HCT116 (cell line): ENCODE measurements at regions not wholly inside any gene's neighbourhood (a gene's known extent, or its start where the extent isn't known, plus 50 kb on each side); places are given as distances from the start of the nearest gene placed in this dataset.

Experiments
- ATAC-seq: fragments of 200-7000 bp; cut with Tn5 transposase; 2 replicates; pipeline ENCODE4 v1.9.1; 2020; ENCODE audit warnings: mild to moderate bottlenecking, moderate library complexity
- BruUV-seq: library from RNA; stranded (reverse); fragments of 400-500 nt; replicated peaks from 2 replicates; lab custom pipeline; 2021; lab: Mats Ljungman, UMichigan
- CTCF ChIA-PET: fragments of 300-600 bp; sonication (Branson Sonifier 250); formaldehyde crosslinking; loops from one replicate; lab custom pipeline; 2021; ENCODE audit warnings: antibody characterized with exemption; lab: Charles Lee
- POLR2A ChIA-PET: fragments of 300-600, 350-600 bp; sonication (Branson Sonifier 250); formaldehyde crosslinking; loops from one replicate; lab custom pipeline; 2021; ENCODE audit warnings: antibody characterized with exemption; lab: Charles Lee
- RAD21 ChIA-PET, 2 experiments: fragments of 300-600 bp; sonication (Branson Sonifier 250); formaldehyde crosslinking; loops; one replicate each; lab custom pipeline; 2023; ENCODE audit warnings: low total read pairs in 2 of 2; ENCODE audit not compliant: uncharacterized antibody in 2 of 2, unreplicated experiment in 2 of 2, low non-redundant PET in 1 of 2; lab: Charles Lee
- DNase-seq: peaks from one replicate; pipeline ENCODE4 v3.0.0-alpha.2; 2010; ENCODE audit warnings: low read depth, low spot score
- H2AFZ ChIP-seq: fragments of 200-600 bp; shearing (Covaris generic), sonication (generic); 2 replicates; pipeline ENCODE4 v1.6.1; 2017; ENCODE audit warnings: low read depth, mixed run types, mixed read lengths, antibody characterized with exemption, low read length; ENCODE audit not compliant: poor library complexity, severe bottlenecking
- H3K27ac ChIP-seq: 2 replicates; pipeline ENCODE4 v1.5.1; 2012; ENCODE audit warnings: low read depth, low read length
- H3K27me3 ChIP-seq: fragments of 200-600 bp; sonication (generic); 2 replicates; pipeline ENCODE4 v1.6.1; 2016; ENCODE audit warnings: mixed run types, low read length, mixed read lengths; ENCODE audit not compliant: insufficient read depth
- H3K36me3 ChIP-seq, 2 experiments: fragments of 200-500 bp in 1 of 2; fragments of 200-600 bp in 1 of 2; sonication (Bioruptor generic) in 1 of 2; sonication (generic) in 1 of 2; 2 replicates each; pipeline versions ENCODE4 v1.5.1 to v1.6.1; 2014 to 2016; ENCODE audit warnings: low read length in 2 of 2, inconsistent platforms in 1 of 2, mixed read lengths in 1 of 2, mixed run types in 1 of 2; ENCODE audit not compliant: insufficient read depth in 2 of 2, control insufficient read depth in 1 of 2
- H3K4me1 ChIP-seq, 2 experiments: fragments of 200-600 bp in 1 of 2; sonication (generic) in 1 of 2; 2 replicates each; pipeline versions ENCODE4 v1.5.1 to v1.6.1; 2012 to 2017; ENCODE audit warnings: low read length in 2 of 2, inconsistent platforms in 1 of 2, mild to moderate bottlenecking in 1 of 2, mixed read lengths in 1 of 2, mixed run types in 1 of 2, moderate library complexity in 1 of 2; ENCODE audit not compliant: insufficient read depth in 2 of 2, control insufficient read depth in 1 of 2
- H3K4me2 ChIP-seq: fragments of 200-600 bp; sonication (generic); 2 replicates; pipeline ENCODE4 v1.6.1; 2017; ENCODE audit warnings: mixed run types, low read length, mixed read lengths
- H3K4me3 ChIP-seq, 2 experiments: fragments of 200-600 bp in 1 of 2; sonication (generic) in 1 of 2; replicated peaks in 1 of 2; 2 replicates each; pipeline ENCODE4 v1.5.1; 2011 to 2016; ENCODE audit warnings: low read length in 2 of 2, control low read depth in 1 of 2, low read depth in 1 of 2, mild to moderate bottlenecking in 1 of 2, mixed read lengths in 1 of 2, mixed run types in 1 of 2
- H3K79me2 ChIP-seq: fragments of 200-600 bp; sonication (generic); 2 replicates; pipeline ENCODE4 v1.6.1; 2017; ENCODE audit warnings: mild to moderate bottlenecking, mixed run types, low read length, moderate library complexity, mixed read lengths; ENCODE audit not compliant: insufficient read depth
- H3K9ac ChIP-seq: fragments of 200-600 bp; sonication (generic); 2 replicates; pipeline ENCODE4 v1.6.1; 2016; ENCODE audit warnings: low read length, mixed read lengths
- H3K9me2 ChIP-seq: fragments of 200-600 bp; sonication (generic), shearing (Covaris generic); 2 replicates; pipeline ENCODE4 v1.6.1; 2017; ENCODE audit warnings: mixed run types, mild to moderate bottlenecking, moderate library complexity; ENCODE audit not compliant: insufficient read depth
- H3K9me3 ChIP-seq, 2 experiments: fragments of 200-500 bp in 1 of 2; fragments of 200-600 bp in 1 of 2; sonication (Bioruptor generic) in 1 of 2; sonication (generic) in 1 of 2; 2 replicates each; pipeline ENCODE4 v1.6.1; 2014 to 2017; ENCODE audit warnings: low read length in 2 of 2, mixed read lengths in 2 of 2, inconsistent platforms in 1 of 2, low read depth in 1 of 2, mild to moderate bottlenecking in 1 of 2, mixed run types in 1 of 2, moderate library complexity in 1 of 2; ENCODE audit not compliant: control insufficient read depth in 1 of 2, insufficient read depth in 1 of 2
- H4K20me1 ChIP-seq: fragments of 200-600 bp; sonication (generic), shearing (Covaris generic); 2 replicates; pipeline ENCODE4 v1.6.1; 2017; ENCODE audit warnings: mixed run types, mild to moderate bottlenecking, moderate library complexity; ENCODE audit not compliant: insufficient read depth
- CBX3 ChIP-seq: IDR thresholded peaks from 2 replicates; pipeline ENCODE4 v1.6.1; 2012; ENCODE audit warnings: low read depth
- CEBPB ChIP-seq: IDR thresholded peaks from 2 replicates; pipeline ENCODE4 v1.6.1; 2012; ENCODE audit warnings: low read depth
- CTCF ChIP-seq, 3 experiments: fragments of 200-600 bp in 1 of 3; sonication (generic) in 1 of 3; IDR thresholded peaks in 2 of 3; conservative IDR thresholded peaks in 1 of 3; 2 replicates each; pipeline ENCODE4 v1.5.1; 2012 to 2017; ENCODE audit warnings: low read depth in 2 of 3, low read length in 2 of 3, antibody characterized with exemption in 1 of 3, borderline replicate concordance in 1 of 3, control low read depth in 1 of 3, mild to moderate bottlenecking in 1 of 3, mixed read lengths in 1 of 3, mixed run types in 1 of 3, moderate library complexity in 1 of 3; ENCODE audit not compliant: insufficient read depth in 1 of 3
- EGR1 ChIP-seq: IDR thresholded peaks from 2 replicates; pipeline ENCODE4 v1.6.1; 2012; ENCODE audit warnings: low read depth
- ELF1 ChIP-seq: IDR thresholded peaks from 2 replicates; pipeline ENCODE4 v1.6.1; 2012; ENCODE audit warnings: low read depth, borderline replicate concordance
- EZH2phosphoT487 ChIP-seq: fragments of 200-600 bp; IDR thresholded peaks from 2 replicates; pipeline ENCODE4 v1.6.1; 2018; ENCODE audit warnings: antibody characterized with exemption, borderline replicate concordance
- FOSL1 ChIP-seq: IDR thresholded peaks from 2 replicates; pipeline ENCODE4 v1.6.1; 2012; ENCODE audit warnings: low read depth
- JUND ChIP-seq: IDR thresholded peaks from 2 replicates; pipeline ENCODE4 v1.6.1; 2012
- POLR2A ChIP-seq: IDR thresholded peaks from 2 replicates; pipeline ENCODE4 v1.7.0; 2011; ENCODE audit warnings: borderline replicate concordance; ENCODE audit not compliant: insufficient read depth, insufficient read length; ENCODE audit errors: extremely low read depth
- POLR2AphosphoS5 ChIP-seq: IDR thresholded peaks from 2 replicates; pipeline ENCODE4 v1.6.1; 2011; ENCODE audit warnings: mild to moderate bottlenecking, low read depth, low read length, moderate library complexity
- RAD21 ChIP-seq: IDR thresholded peaks from 2 replicates; pipeline ENCODE4 v1.6.1; 2012; ENCODE audit warnings: low read depth, mild to moderate bottlenecking
- REST ChIP-seq: IDR thresholded peaks from 2 replicates; pipeline ENCODE4 v1.6.1; 2012; ENCODE audit warnings: low read depth
- SIN3A ChIP-seq: IDR thresholded peaks from 2 replicates; pipeline ENCODE4 v1.6.1; 2012; ENCODE audit warnings: low read depth
- SP1 ChIP-seq: IDR thresholded peaks from 2 replicates; pipeline ENCODE4 v1.6.1; 2012; ENCODE audit warnings: low read depth
- YY1 ChIP-seq: IDR thresholded peaks from 2 replicates; pipeline ENCODE4 v1.6.1; 2011; ENCODE audit warnings: low read length, low read depth, moderate library complexity, mild to moderate bottlenecking; ENCODE audit not compliant: insufficient replicate concordance; ENCODE audit errors: extremely low read depth
- ZFX ChIP-seq: fragments of 450-650 bp; IDR thresholded peaks from 2 replicates; pipeline ENCODE4 v1.6.1; 2017
- ZNF274 ChIP-seq: fragments of 200-500 bp; sonication (Bioruptor generic); IDR thresholded peaks from 2 replicates; pipeline ENCODE4 v1.6.1; 2014; ENCODE audit warnings: mild to moderate bottlenecking, low read depth, low read length, inconsistent platforms
- intact Hi-C: fragments of 100-400 bp; cut with micrococcal nuclease; formaldehyde crosslinking; loops from 2 replicates; pipeline ENCODE4 v1.10.0; 2022
- TF ChIP-seq, protein P1 (sequence below): IDR thresholded peaks from 2 replicates; pipeline ENCODE4 v1.6.1; 2012

- Histone ChIP-seq H3K36me3 (no peaks in the 10 kb centered on the region), H3K9me3 (no peaks in the 10 kb centered on the region), H3K4me1 (no peaks in the 10 kb centered on the region), H3K4me3 (no peak overlapping the region), H2AFZ (no peak overlapping the region), H3K27ac (no peak overlapping the region), H4K20me1 (no peaks in the 10 kb centered on the region), H3K9me2 (no peaks in the 10 kb centered on the region), H3K27me3 (no peaks in the 10 kb centered on the region), H3K4me2 (no peak overlapping the region), H3K9ac (no peak overlapping the region), H3K79me2 (no peaks in the 10 kb centered on the region)
- RAD21 ChIA-PET: no interaction called here
- intact Hi-C loops: no loop called here
- no TSS peak for BruUV-seq
- TF ChIP-seq YY1 (no peak), CTCF (IDR thresholded peaks at IDR 0.05 in 2 of 3, conservative IDR thresholded peaks at IDR 0.05 in 1 of 3; ENCODE audit: borderline replicate concordance in 1 of 3, insufficient read depth in 1 of 3, low read depth in 2 of 3, low read length in 2 of 3) (no peak), ZFX (no peak), CEBPB (no peak), CBX3 (no peak), FOSL1 (no peak), POLR2A (no peak)
- CTCF ChIA-PET: no interaction called here
- ATAC-seq (no peak), DNase-seq (no peak)
- POLR2A ChIA-PET: no interaction called here
Observed at GRCh38 chr1:118736322-118736721, 251.8 kb downstream of the TBX15 start.

GRCh38 chr1:118717893-118718292 is 270.2 kb downstream of the TBX15 start:
- no TSS peak for BruUV-seq
- no peak overlapping the region for H3K9ac ChIP-seq
- intact Hi-C loops: no loop called here
- H3K79me2 ChIP-seq: no peaks in the 10 kb centered on the region
- H3K9me2 ChIP-seq: no peaks in the 10 kb centered on the region
- H3K9me3 ChIP-seq: no peaks in the 10 kb centered on the region; a peak in 1 of 4 replicates
- no peak overlapping the region for H3K27ac ChIP-seq
- no peak overlapping the region for H2AFZ ChIP-seq
- ChIA-PET CTCF (no interaction called here), RAD21 (no interaction called here), POLR2A (no interaction called here)
- ATAC-seq (no peak), DNase-seq (no peak)
- H3K36me3 ChIP-seq: no peaks in the 10 kb centered on the region
- no peak overlapping the region for H3K4me3 ChIP-seq
- no peaks in the 10 kb centered on the region for H4K20me1 ChIP-seq
- no peak overlapping the region for H3K4me2 ChIP-seq
- H3K4me1 ChIP-seq: no peaks in the 10 kb centered on the region
- H3K27me3 ChIP-seq: no peaks in the 10 kb centered on the region
- TF ChIP-seq REST (no peak), JUND (no peak), CEBPB (no peak), ELF1 (no peak), RAD21 (no peak), EZH2phosphoT487 (no peak), SP1 (no peak), SIN3A (no peak), FOSL1 (no peak), CBX3 (no peak), ZNF274 (no peak), POLR2AphosphoS5 (no peak), EGR1 (no peak), POLR2A (no peak)
- TF ChIP-seq, protein P1, sequence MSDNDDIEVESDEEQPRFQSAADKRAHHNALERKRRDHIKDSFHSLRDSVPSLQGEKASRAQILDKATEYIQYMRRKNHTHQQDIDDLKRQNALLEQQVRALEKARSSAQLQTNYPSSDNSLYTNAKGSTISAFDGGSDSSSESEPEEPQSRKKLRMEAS: no peak
